ENCODE measurements at regions not wholly inside any gene's neighbourhood (a gene's known extent, or its start where the extent isn't known, plus 50 kb on each side); places are given as distances from the start of the nearest gene placed in this dataset.

DNA sequence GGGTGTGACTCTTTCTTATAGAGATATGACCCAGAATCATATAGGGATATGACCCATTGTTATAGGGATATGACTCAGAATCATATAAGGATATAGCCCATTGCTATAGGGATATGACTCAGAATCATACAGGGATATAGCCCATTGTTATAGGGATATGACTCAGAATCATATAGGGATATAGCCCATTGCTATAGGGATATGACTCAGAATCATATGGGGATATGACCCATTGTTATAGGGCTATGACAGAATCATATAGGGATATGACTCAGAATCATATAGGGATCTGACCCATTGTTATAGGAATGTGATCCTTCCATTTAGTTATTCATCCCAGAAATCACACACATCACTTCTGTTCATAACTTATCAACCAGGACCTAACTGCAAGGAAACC is 312.2 kb upstream of the ADARB2 start:
- TF ChIP-seq, protein P1, sequence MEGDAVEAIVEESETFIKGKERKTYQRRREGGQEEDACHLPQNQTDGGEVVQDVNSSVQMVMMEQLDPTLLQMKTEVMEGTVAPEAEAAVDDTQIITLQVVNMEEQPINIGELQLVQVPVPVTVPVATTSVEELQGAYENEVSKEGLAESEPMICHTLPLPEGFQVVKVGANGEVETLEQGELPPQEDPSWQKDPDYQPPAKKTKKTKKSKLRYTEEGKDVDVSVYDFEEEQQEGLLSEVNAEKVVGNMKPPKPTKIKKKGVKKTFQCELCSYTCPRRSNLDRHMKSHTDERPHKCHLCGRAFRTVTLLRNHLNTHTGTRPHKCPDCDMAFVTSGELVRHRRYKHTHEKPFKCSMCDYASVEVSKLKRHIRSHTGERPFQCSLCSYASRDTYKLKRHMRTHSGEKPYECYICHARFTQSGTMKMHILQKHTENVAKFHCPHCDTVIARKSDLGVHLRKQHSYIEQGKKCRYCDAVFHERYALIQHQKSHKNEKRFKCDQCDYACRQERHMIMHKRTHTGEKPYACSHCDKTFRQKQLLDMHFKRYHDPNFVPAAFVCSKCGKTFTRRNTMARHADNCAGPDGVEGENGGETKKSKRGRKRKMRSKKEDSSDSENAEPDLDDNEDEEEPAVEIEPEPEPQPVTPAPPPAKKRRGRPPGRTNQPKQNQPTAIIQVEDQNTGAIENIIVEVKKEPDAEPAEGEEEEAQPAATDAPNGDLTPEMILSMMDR (IDR thresholded peaks at IDR 0.05) = no peak
- no peak for TF ChIP-seq POLR2A (IDR thresholded peaks at IDR 0.05)

Data from right lobe of liver (tissue), 4 donors.